SK-N-SH treated with all-trans-retinoic acid at 6 μM for 48 hours (cell line): ENCODE measurements at regions not wholly inside any gene's neighbourhood (a gene's known extent, or its start where the extent isn't known, plus 50 kb on each side); places are given as distances from the start of the nearest gene placed in this dataset.
"Not testable (repeated sequence)": the region's sequence is repeated elsewhere in the genome, so short reads cannot be mapped to it uniquely, and the experiment has no call there.

Experiments
- ATAC-seq: fragments of 200-7000 bp; cut with Tn5 transposase; 3 replicates; pipeline ENCODE4 v1.9.1; 2020; ENCODE audit warnings: mild to moderate bottlenecking, moderate library complexity
- ARNTL ChIP-seq: fragments of 450-650 bp; formaldehyde crosslinking; IDR thresholded peaks from 2 replicates; pipeline ENCODE4 v1.5.0; 2020; ENCODE audit warnings: low read depth, mild to moderate bottlenecking, moderate library complexity, borderline replicate concordance
- BACH2 ChIP-seq: fragments of 250-450 bp; sonication (Bioruptor Pico); IDR thresholded peaks from 2 replicates; pipeline ENCODE4 v1.9.0; 2021; ENCODE audit warnings: mild to moderate bottlenecking, borderline replicate concordance
- CSDC2 ChIP-seq: fragments of 250-450 bp; sonication (Bioruptor Pico); IDR thresholded peaks from 2 replicates; pipeline ENCODE4 v1.5.0; 2020; ENCODE audit warnings: mild to moderate bottlenecking, moderate library complexity
- CSRNP3 ChIP-seq: fragments of 250-450 bp; sonication (Bioruptor Pico); IDR thresholded peaks from 2 replicates; pipeline ENCODE4 v1.5.1; 2021; ENCODE audit warnings: mild to moderate bottlenecking, moderate library complexity
- GLIS3 ChIP-seq: fragments of 250-450 bp; sonication (Bioruptor Pico); IDR thresholded peaks from 2 replicates; pipeline ENCODE4 v1.5.0; 2020; ENCODE audit warnings: mild to moderate bottlenecking, moderate library complexity
- ISL1 ChIP-seq: fragments of 250-450 bp; sonication (Bioruptor Pico); IDR thresholded peaks from 2 replicates; pipeline ENCODE4 v2.1.2; 2022; ENCODE audit warnings: mild to moderate bottlenecking, moderate library complexity
- OSR1 ChIP-seq: fragments of 250-450 bp; sonication (Bioruptor Pico); IDR thresholded peaks from 2 replicates; pipeline ENCODE4 v1.8.0; 2022; ENCODE audit warnings: moderate library complexity, mild to moderate bottlenecking, inconsistent platforms
- PPARA ChIP-seq: fragments of 250-450 bp; sonication (Bioruptor Pico); IDR thresholded peaks from 2 replicates; pipeline ENCODE4 v1.5.0; 2020; ENCODE audit warnings: mild to moderate bottlenecking, borderline replicate concordance
- RARB ChIP-seq: fragments of 250-450 bp; sonication (Bioruptor Pico); IDR thresholded peaks from 2 replicates; pipeline ENCODE4 v1.8.0; 2021; ENCODE audit warnings: mild to moderate bottlenecking, moderate library complexity
- SNAI2 ChIP-seq: fragments of 250-450 bp; sonication (Bioruptor Pico); IDR thresholded peaks from 2 replicates; pipeline ENCODE4 v1.5.0; 2020; ENCODE audit warnings: mild to moderate bottlenecking, moderate library complexity
- TCF4 ChIP-seq: fragments of 250-450 bp; sonication (Bioruptor Pico); IDR thresholded peaks from 2 replicates; pipeline ENCODE4 v1.8.0; 2021; ENCODE audit warnings: mild to moderate bottlenecking, moderate library complexity, borderline replicate concordance
- TOX ChIP-seq: fragments of 250-450 bp; sonication (Bioruptor Pico); IDR thresholded peaks from 2 replicates; pipeline ENCODE4 v1.8.0; 2021; ENCODE audit warnings: mild to moderate bottlenecking, moderate library complexity, borderline replicate concordance
- TSHZ2 ChIP-seq: fragments of 250-450 bp; sonication (Bioruptor Pico); IDR thresholded peaks from 2 replicates; pipeline ENCODE4 v1.5.0; 2020; ENCODE audit warnings: mild to moderate bottlenecking, moderate library complexity
- ZC3H10 ChIP-seq: fragments of 250-450 bp; sonication (Bioruptor Pico); IDR thresholded peaks from 2 replicates; pipeline ENCODE4 v1.5.1; 2021; ENCODE audit warnings: mild to moderate bottlenecking, moderate library complexity
- ZFP3 ChIP-seq: fragments of 250-450 bp; sonication (Bioruptor Pico); IDR thresholded peaks from 2 replicates; pipeline ENCODE4 v1.5.0; 2020; ENCODE audit warnings: mild to moderate bottlenecking, moderate library complexity
- ZFP30 ChIP-seq: fragments of 450-650 bp; formaldehyde crosslinking; IDR thresholded peaks from 2 replicates; pipeline ENCODE4 v1.5.0; 2022; ENCODE audit warnings: mild to moderate bottlenecking, moderate library complexity
- ZNF565 ChIP-seq: fragments of 450-650 bp; formaldehyde crosslinking; conservative IDR thresholded peaks from 2 replicates; pipeline ENCODE4 v1.5.0; 2020; ENCODE audit warnings: low read depth, mild to moderate bottlenecking, moderate library complexity
- ZNF70 ChIP-seq: fragments of 450-650 bp; formaldehyde crosslinking; IDR thresholded peaks from 2 replicates; pipeline ENCODE4 v1.5.0; 2020; ENCODE audit warnings: mild to moderate bottlenecking, moderate library complexity
- ZNF8 ChIP-seq: fragments of 450-650 bp; formaldehyde crosslinking; IDR thresholded peaks from 2 replicates; pipeline ENCODE4 v1.5.0; 2020; ENCODE audit warnings: mild to moderate bottlenecking, moderate library complexity
- TF ChIP-seq, protein P1 (sequence below): fragments of 250-450 bp; sonication (Bioruptor Pico); IDR thresholded peaks from 2 replicates; pipeline ENCODE4 v1.8.0; 2021; ENCODE audit warnings: low read depth, mild to moderate bottlenecking, moderate library complexity, borderline replicate concordance
- TF ChIP-seq, protein P2 (sequence below): fragments of 250-450 bp; sonication (Bioruptor Pico); IDR thresholded peaks from 2 replicates; pipeline ENCODE4 v1.5.1; 2020; ENCODE audit warnings: low read depth, mild to moderate bottlenecking, moderate library complexity

DNA sequence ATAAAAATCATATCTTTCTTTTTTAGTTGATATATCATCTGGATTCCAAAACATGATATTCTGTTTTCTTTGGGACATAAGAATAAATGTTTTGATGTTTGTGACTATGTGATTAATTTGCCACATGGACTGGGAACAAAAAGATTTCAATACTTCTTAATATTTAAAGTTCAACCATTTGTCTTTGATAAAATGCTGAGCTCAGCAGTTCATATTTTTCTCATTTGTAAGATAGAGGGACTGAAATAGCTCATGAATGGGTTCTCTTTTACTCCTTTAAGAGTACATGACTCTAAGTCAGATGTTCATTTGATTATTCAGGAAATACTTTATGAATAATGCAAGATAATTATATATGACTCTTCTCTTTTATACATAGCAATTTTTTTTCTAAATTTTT, 205.9 kb upstream of the FAM47A start:
- TF ChIP-seq PPARA (CRISPR knock-in tag): no peak
- TF ChIP-seq BACH2 (CRISPR knock-in tag): no peak
- TF ChIP-seq ZNF8 (CRISPR knock-in tag): no peak
- TF ChIP-seq SNAI2: no peak
- no peak for TF ChIP-seq CSRNP3 (CRISPR knock-in tag)
- TF ChIP-seq TSHZ2: no peak
- TF ChIP-seq GLIS3 (CRISPR knock-in tag): no peak
- TF ChIP-seq, all 23 proteins: peak for 0
- no peak for ATAC-seq

GRCh38 chrX:34335376-34335775, 203.3 kb upstream of the FAM47A start:
- not testable (repeated sequence) for ATAC-seq

DNA sequence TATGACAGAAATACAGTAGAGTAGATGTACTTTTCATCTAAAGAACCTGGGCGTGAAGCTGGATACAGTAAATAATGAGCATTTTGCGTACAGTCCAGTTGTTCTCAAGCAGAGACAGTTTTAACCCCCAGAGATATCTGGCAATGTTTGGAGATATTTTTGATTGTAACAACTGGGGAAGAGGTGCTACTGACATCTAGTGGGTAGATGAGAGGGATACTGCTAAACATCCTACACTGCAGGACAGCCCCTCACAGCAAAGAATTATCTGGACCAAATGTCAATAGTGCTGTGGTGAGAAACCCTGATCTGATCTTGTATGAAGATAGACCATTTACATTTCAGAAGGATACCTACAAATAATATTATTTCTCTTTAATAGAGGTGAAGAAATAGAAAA, 200.2 kb upstream of the FAM47A start:
- TF ChIP-seq TOX (CRISPR knock-in tag) (no peak), RARB (no peak), ZNF565 (CRISPR knock-in tag) (no peak), ZC3H10 (CRISPR knock-in tag) (no peak), CSDC2 (no peak), SNAI2 (no peak), GLIS3 (CRISPR knock-in tag) (no peak), ZFP30 (CRISPR knock-in tag) (no peak), TCF4 (CRISPR knock-in tag) (no peak), ARNTL (no peak), PPARA (CRISPR knock-in tag) (no peak), BACH2 (CRISPR knock-in tag) (no peak), ISL1 (CRISPR knock-in tag) (no peak), ZNF70 (CRISPR knock-in tag) (no peak)
- TF ChIP-seq, protein P1, sequence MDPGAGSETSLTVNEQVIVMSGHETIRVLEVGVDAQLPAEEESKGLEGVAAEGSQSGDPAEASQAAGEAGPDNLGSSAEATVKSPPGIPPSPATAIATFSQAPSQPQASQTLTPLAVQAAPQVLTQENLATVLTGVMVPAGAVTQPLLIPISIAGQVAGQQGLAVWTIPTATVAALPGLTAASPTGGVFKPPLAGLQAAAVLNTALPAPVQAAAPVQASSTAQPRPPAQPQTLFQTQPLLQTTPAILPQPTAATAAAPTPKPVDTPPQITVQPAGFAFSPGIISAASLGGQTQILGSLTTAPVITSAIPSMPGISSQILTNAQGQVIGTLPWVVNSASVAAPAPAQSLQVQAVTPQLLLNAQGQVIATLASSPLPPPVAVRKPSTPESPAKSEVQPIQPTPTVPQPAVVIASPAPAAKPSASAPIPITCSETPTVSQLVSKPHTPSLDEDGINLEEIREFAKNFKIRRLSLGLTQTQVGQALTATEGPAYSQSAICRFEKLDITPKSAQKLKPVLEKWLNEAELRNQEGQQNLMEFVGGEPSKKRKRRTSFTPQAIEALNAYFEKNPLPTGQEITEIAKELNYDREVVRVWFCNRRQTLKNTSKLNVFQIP (CRISPR knock-in tag): no peak
- ATAC-seq: peak; percentile 46; the same call in 1 of the 3 replicates

DNA sequence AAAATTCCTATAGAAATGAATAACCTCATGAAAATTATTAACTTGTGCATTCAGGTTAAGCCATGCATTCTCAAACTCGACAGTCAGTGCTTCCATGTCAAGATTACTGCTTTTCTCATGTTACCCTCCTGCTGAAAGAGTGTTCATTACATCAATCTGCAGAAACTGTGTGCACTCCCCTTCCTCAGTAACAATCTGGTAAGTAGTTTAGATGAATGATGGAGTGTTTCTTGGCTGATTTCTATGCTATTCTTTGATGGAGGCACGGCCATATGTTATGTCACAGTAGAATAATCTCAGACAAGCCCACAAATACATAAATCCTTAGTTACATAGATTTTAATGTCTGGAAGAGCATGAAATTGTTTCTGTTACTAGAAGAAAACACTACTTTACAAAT, 193.3 kb upstream of the FAM47A start:
- TF ChIP-seq ISL1 (CRISPR knock-in tag): no peak
- TF ChIP-seq ARNTL: no peak
- TF ChIP-seq OSR1 (CRISPR knock-in tag): no peak
- no peak for ATAC-seq

DNA sequence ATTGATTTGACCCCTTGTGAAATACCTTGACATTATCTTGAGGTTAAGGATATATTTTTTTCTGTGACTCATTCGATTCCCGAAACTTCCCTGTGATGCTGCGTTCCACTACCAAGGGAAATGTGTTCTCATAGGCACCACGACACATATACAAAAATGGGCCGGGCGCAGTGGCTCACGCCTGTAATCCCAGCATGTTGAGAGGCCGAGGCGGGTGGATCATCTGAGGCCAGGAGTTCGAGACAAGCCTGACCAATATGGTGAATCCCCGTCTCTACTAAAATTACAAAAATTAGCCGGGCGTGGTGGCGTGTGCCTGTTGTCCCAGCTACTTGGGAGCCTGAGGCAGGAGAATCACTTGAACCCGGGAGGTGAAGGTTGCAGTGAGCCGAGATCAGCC, 188.3 kb upstream of the FAM47A start:
- ATAC-seq: not testable (repeated sequence)

DNA sequence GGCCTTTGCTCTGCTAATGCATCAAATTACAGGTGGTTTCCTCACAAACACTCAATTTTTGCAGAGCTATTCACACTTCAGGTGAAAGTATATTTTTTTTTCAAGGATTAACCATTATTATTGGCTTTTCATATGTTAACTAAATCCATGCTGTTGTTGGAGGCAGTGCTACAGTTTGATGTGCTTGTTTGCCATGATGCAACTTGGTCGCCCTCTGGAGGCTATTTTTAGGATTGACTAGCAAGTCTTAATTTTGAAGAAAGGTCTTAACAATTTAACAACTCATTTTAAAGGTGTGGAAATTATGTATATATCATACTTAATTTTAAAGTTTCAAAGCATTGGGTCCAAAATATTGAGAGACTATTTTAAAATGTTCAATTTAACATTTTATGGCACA, 168.8 kb upstream of the FAM47A start:
- ATAC-seq: 0 out of 3 replicates have a peak, but pooled peaks have one; percentile 22
- TF ChIP-seq SNAI2 (no peak), GLIS3 (CRISPR knock-in tag) (no peak), TSHZ2 (no peak), OSR1 (CRISPR knock-in tag) (no peak), ZFP3 (CRISPR knock-in tag) (no peak), ARNTL (no peak), TOX (CRISPR knock-in tag) (no peak), BACH2 (CRISPR knock-in tag) (no peak)
- TF ChIP-seq, protein P2, sequence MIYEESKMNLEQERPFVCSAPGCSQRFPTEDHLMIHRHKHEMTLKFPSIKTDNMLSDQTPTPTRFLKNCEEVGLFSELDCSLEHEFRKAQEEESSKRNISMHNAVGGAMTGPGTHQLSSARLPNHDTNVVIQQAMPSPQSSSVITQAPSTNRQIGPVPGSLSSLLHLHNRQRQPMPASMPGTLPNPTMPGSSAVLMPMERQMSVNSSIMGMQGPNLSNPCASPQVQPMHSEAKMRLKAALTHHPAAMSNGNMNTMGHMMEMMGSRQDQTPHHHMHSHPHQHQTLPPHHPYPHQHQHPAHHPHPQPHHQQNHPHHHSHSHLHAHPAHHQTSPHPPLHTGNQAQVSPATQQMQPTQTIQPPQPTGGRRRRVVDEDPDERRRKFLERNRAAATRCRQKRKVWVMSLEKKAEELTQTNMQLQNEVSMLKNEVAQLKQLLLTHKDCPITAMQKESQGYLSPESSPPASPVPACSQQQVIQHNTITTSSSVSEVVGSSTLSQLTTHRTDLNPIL (CRISPR knock-in tag): no peak
- TF ChIP-seq, protein P1 (CRISPR knock-in tag): no peak
